Astrocyte of the cerebellum (primary cell): ENCODE measurements at regions not wholly inside any gene's neighbourhood (a gene's known extent, or its start where the extent isn't known, plus 50 kb on each side); places are given as distances from the start of the nearest gene placed in this dataset.

Source experiments
- DNase-seq: peaks from one replicate; pipeline ENCODE4 v3.0.0-alpha.2; 2011; ENCODE audit warnings: low read depth
- H3K4me3 ChIP-seq: 2 replicates; pipeline ENCODE4 v1.5.1; 2011; ENCODE audit warnings: mild to moderate bottlenecking, low read depth, low read length, moderate library complexity
- CTCF ChIP-seq: IDR thresholded peaks from 2 replicates; pipeline ENCODE4 v1.5.1; 2012; ENCODE audit warnings: low read length, low read depth, moderate library complexity, mild to moderate bottlenecking; ENCODE audit errors: missing control alignments
- in situ Hi-C: cut with HindIII; loops from 2 replicates; pipeline ENCODE4 v1.10.0; 2017; ENCODE audit warnings: low sequenced_read_pairs

- H3K4me3 ChIP-seq: no peak overlapping the region
- DNase-seq: no peak
- in situ Hi-C loops: no loop called here
- TF ChIP-seq CTCF: no peak
Observed at GRCh38 chr16:52650789-52651188, 103.8 kb upstream of the TOX3 start.

GRCh38 chr16:52650318-52650717, 103.4 kb upstream of the TOX3 start:
- TF ChIP-seq CTCF: no peak
- no peak for DNase-seq
- H3K4me3 ChIP-seq: no peak overlapping the region
- in situ Hi-C loops: no loop called here

GRCh38 chr16:52649870-52650269, 102.9 kb upstream of the TOX3 start:
- no peak for DNase-seq
- no peak for TF ChIP-seq CTCF
- in situ Hi-C loops: no loop called here
- H3K4me3 ChIP-seq: no peak overlapping the region

GRCh38 chr16:52647588-52647987, 100.6 kb upstream of the TOX3 start:
- no peak for DNase-seq
- H3K4me3 ChIP-seq: no peak overlapping the region
- no peak for TF ChIP-seq CTCF
- in situ Hi-C loops: no loop called here

GRCh38 chr16:52643006-52643405, 96.1 kb upstream of the TOX3 start:
- in situ Hi-C loops: no loop called here
- no peak for TF ChIP-seq CTCF
- H3K4me3 ChIP-seq: no peak overlapping the region
- DNase-seq: no peak

- in situ Hi-C loops: no loop called here
- TF ChIP-seq CTCF: no peak
- DNase-seq: no peak
- H3K4me3 ChIP-seq: no peak overlapping the region
Observed at GRCh38 chr16:52634528-52634927, 87.6 kb upstream of the TOX3 start.

GRCh38 chr16:52634104-52634503, 87.2 kb upstream of the TOX3 start:
- in situ Hi-C loops: no loop called here
- DNase-seq: no peak
- no peak for TF ChIP-seq CTCF
- no peak overlapping the region for H3K4me3 ChIP-seq
